ENCODE measurements at regions not wholly inside any gene's neighbourhood (a gene's known extent, or its start where the extent isn't known, plus 50 kb on each side); places are given as distances from the start of the nearest gene placed in this dataset.

DNA sequence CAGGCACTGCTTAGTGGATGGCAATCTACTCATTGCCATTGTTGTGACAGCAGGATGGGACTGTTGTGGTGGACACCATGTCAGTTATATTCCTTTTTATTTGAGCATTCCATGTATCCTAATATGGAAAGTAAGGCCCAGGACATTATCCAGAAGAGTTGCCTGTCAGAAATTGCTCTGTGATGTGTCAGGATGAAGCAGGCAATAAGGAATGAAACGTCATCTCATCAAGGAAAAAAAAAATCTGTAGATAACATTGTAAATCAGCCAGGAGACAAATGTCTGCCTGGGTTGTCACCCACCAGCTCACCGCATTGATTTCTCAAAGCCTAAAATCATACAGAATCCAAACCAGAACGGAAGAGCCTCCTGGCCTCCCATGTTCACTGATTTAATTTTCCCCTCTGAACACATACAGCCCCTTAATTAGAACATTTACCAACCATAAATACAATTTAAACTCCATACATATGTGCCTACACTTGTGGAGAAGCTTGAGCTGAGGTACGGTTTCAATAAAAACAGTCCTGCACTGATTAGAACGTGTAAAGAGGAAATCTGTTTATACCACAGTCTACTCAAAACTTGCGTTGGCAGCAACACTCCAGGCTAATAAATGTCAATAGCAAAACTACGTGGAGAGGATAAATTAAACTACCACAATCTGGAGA lies 73.9 kb downstream of the FOXD1 start:
- peak; percentile 71 for DNase-seq (ENCODE audit: low read depth, low spot score)

DNA sequence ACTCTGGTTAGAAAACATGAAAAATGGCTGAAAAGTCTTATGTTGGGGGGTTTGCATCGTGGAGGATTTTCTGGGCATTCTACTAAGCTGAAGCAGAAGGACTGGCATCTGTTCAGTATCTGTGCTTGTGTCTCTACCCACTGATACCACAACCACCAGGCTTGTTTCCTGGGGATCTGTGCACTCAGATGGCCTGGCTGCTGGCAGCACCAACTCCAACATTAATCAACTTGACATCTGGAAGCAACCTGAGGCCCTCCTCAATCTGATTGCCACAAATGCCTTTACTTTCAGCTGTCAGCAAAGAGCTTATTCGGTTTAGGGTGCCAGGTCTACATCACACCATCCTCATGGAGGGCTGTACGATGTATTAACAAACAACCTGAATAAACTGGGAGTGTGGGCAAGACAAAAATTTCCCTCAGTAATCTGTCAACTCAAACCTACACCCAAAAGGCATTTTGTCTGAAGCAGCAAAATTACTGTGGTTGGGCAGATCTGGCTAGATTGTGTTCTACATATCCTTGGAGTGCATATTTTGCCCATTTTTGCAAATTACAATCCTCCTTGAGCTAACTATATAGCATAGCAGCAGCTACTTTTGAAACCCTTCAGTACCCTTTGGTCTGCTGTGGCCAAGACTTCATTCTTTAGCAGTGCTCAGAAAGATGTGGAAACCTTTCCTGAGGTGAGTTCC lies 74.6 kb downstream of the FOXD1 start:
- DNase-seq (ENCODE audit: low read depth, low spot score) = peak; percentile 66

DNA sequence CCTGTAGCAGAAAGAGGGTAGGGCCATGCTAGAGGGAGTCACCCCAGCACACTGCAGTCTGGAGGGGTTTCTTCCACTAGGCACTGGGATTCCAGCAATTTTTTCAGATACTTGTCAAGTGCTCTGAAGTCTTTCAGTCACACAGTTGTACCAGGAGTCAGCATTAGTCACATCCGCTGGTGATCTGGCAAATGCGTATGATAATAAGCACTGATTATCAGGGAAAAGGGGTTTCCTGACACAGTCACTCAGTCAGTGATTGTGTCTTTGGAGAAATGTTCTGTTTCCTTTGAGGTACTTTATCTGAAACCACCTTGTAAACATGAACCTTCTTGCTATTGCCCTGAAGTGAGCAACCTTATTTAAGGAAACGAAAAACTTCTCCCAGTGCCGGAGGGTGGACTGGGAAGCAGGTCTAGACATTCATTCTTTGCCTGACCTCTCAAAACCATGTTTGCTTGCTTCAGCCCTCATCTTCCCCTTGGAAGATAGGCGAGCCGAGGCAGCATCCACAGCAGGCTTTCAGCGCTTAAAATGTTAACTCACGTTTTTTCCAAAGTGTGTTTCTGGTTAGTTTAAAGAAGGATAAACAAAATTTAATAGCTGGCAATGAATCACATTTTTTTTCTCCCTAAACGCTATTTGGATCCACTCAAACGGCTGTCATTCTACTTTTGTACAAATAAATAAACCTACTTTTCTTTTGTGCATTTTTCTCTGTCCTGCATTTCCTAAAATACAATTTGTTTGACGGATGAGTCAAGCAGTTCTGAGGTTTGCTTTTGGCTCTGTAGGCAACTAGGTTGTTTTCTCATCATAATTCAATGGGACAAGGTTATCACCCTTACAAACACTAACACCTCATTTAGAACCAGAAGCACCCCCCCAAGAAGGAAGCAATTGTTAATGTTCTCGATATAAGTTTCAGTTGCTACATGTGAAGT lies 77.7 kb downstream of the FOXD1 start:
- peak; percentile 86 for DNase-seq (ENCODE audit: low read depth, low spot score)

DNA sequence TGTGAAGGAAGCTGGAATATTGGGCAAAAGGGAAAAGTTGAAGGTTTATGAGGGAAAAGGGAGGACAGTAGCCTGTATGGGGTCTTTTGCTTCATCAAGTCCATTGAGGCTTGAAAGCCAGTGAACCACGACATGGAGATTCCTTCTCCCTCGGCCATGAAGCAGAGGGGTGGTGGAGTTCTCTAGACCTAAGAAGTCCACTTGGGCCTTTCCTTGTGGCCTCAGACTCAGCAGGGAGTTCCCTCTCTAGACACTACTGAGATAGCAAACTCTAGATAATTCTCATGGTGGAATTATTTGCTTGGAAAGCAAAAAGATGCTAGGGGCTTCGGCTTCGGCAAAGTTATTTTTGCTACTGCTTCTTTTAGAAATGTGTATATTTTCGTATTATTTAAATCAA lies 78.5 kb downstream of the FOXD1 start:
- DNase-seq (ENCODE audit: low read depth, low spot score) = no peak

DNA sequence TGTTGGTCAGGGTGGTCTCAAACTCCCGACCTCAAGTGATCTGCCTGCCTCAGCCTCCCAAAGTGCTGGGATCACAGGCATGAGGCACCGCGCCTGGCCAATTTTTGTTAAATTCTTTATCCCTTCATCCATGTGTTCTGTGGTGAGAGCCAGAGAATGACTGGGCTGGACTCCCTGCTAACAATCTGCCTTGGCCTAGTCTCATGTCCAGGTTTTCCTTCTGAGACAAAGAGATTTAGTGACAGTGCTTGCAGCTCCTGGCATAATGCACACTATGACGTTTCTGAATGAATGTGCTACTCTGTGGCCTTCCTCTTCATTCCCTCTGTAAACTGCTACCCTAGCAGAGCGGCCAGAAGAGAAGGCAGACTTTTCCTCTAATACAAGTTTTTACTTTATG lies 79.3 kb downstream of the FOXD1 start:
- peak; percentile 39 for DNase-seq (ENCODE audit: low read depth, low spot score)

DNA sequence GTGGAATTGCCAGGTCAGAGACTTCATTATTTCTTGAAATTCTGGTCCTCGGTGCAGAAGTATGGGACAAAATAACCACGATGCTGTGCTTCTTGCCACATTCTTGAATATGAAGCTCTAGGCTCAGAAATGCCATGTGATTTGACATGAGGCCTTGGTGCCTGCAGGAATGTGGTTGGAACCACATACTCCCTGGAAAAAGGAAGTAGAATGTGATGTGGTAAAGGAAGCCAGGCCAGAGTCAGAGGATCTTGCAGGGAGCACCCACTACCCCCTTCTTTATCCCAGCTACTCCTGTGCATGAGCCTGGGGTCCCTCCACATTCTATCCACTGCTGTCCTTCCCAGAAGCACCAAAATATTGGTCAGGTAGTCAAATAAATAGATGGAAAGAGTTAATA lies 80.9 kb downstream of the FOXD1 start:
- peak; percentile 67 for DNase-seq (ENCODE audit: low read depth, low spot score)

DNA sequence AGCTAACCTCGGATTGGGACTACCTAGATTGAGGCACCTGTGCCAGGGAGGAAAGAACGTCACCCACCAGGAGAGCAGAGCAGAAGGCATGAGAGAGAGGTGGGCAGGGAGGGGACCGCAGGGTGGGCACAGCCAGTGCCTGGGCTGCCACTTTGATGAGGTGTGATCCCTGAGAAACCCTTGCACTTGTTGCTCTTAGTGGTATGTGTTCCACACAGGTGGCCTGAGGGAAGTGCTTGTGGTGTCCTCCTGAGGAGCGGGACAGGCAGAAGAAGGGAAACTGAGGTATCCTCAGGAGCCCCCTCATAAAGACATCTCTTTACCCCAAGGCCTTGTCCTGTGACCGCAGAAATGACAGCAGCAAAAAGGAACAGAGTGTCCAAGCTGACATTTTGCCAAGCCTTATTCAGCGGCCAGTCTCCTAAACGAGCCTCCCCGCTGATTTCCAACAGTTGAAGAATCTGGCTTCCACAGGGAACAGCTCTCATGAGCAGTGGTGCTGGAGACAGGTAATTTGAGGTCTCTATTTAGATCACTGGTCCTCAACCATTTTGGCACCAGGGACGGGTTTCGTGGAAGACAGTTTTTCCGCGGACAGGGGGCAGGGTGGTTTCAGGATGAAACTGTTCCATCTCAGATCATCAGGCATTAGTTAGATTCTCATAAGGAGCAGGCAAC lies 82.4 kb downstream of the FOXD1 start:
- DNase-seq (ENCODE audit: low read depth, low spot score) = no peak

DNA sequence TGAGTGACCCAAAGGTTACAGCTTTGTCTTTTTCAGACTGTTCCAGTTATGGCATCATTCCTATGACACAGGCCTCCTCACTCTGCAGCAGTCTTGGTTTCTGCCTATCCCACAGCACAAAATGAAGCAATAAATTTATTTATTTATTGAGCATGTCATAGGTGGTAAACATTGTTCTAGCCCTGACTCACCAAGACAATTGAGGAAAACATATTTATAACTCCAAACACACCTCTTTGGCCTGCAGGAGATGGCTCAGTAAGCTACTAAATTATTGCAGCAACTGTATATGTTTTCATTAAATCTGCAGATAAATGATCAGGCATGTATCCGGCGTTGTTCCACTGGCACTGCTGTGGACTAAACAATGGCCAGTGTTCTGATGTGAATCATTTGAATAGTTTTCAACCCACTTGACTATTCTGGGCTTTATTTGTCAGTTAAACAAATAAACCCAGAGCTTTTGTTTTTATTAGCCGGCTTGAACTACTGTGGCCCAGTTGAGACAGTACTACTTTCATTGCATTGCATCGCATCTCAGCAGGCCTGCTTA lies 83.2 kb downstream of the FOXD1 start:
- DNase-seq (ENCODE audit: low read depth, low spot score) = peak; percentile 65

DNA sequence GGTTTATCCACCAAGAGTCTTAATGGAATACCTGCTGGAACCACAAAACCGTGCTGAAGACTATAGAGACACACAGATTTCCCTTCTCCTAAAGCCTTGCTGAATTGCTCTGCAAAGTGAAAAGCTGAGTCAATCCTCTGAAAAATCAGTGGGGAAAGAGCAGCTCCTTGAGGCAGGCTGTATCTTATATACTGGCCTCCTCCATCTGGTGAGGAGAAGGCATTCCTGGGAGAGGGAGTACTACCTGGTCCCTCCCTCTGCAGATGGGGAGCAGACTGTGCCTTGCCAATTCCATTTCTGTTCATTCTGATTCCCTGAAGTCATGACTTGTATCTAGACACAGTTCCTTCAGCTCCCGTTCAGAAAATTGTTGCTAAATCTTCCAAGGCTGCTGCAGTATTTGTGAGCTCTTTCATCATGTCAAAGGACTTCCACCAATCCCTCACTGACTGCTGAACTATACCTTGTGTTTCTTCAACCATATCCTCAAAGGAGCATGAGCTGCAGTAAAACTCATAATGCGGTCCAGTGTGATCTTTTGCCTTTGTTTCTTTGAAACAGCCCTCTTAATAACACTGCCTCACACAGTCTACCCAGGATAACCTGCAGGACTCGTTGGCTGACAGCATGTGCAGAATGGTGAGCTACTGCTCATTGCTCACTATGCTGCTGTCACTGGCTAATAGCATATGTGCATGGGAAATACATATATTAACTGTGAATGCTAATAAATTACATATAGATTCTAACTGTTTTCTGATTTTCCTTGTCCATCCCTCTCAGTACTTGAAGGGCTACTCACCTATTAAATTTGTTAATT lies 84.5 kb downstream of the FOXD1 start:
- DNase-seq (ENCODE audit: low read depth, low spot score) = no peak

DNA sequence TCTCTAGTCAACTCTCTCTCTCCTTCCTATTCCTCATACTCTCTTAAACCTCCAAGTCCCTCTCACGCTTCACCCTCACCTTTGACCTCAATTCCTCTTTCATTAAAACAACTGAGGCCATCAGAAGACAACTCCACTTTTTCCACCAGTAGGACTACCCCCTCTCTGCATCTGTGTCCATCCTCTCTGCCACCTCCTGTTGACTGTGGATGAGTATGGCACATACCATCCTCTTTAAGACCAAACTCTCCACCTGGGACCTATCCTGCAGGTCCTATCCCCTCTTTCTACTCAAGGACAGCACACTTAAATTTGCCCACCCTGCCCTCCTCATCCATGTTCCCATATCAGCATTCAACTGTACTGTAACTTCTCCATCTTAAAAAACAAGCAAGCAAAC lies 89.2 kb downstream of the FOXD1 start:
- DNase-seq (ENCODE audit: low read depth, low spot score) = no peak

DNA sequence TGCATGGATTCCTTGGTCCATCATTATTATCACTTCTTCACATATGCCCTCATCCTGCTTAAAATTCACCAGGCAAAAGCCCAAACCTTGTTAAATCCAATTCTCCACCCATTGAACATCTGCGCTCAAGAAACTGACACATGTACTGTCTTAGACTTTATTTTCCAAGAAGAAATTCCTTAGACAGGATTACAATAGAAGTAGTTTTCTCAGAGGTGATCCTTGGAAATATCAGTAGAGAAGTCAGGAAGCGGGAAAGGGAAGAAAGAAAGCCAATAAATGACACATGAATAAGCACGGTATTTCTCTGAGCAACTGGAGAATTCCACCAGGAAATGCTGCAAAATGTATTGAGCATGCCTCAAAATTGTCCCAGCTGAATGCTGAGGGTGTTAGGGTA lies 90.2 kb downstream of the FOXD1 start:
- no peak for DNase-seq (ENCODE audit: low read depth, low spot score)

DNA sequence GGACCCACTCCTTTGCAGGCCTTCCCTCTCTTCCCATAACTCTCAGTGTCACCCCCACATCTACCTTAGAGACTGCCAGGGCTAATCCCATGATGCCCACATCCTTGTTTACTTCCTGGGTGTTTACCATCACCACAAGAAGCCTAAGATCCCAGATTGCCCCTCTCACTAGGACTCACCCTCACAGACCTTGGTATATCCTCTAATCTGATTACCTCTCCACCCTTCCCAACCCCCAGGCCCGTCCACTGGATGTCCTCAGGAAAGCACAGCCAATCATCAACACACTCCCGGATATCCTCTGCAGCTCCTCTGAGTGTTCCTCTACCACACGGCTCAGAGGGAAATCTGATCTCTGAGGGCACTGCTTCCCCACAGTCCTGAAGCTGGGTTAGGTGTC lies 91.0 kb downstream of the FOXD1 start:
- no peak for DNase-seq (ENCODE audit: low read depth, low spot score)

DNA sequence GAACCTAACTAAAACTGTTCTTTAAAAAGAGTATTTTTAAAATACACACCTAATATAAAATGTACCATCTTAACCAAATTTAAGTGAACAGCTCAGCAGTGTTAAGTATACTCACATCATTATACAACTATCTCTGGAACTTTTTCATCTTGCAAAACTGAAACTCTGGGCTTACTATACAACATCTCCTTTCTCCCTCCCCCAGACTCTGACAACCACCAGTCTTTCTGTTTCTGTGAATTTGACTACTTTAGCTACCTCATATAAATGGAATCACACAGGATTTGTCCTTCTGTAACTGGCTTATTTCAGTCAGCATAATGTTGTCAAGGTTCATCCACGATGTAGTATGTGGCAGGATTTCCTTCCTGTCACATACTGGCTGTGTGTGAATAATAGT lies 93.5 kb downstream of the FOXD1 start:
- peak; percentile 13 for DNase-seq (ENCODE audit: low read depth, low spot score)

DNA sequence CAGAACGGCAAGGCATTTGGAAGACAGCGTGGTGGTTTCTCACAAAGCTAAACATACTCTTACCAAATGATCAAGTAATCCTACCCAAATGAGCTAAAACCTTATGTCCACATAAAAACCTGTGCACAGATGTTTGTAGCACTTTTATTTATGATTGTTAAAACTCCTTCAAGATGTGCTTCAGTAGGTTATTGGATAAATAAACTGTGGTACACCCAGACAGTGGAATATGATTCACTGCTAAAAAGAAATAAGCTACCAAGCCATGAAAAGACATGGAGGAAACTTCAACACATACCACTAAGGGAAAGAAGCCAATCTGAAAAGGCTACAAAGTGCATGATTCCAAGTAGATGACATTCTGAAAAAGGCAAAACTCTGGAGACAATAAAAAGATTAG lies 94.2 kb downstream of the FOXD1 start:
- DNase-seq (ENCODE audit: low read depth, low spot score) = no peak

DNA sequence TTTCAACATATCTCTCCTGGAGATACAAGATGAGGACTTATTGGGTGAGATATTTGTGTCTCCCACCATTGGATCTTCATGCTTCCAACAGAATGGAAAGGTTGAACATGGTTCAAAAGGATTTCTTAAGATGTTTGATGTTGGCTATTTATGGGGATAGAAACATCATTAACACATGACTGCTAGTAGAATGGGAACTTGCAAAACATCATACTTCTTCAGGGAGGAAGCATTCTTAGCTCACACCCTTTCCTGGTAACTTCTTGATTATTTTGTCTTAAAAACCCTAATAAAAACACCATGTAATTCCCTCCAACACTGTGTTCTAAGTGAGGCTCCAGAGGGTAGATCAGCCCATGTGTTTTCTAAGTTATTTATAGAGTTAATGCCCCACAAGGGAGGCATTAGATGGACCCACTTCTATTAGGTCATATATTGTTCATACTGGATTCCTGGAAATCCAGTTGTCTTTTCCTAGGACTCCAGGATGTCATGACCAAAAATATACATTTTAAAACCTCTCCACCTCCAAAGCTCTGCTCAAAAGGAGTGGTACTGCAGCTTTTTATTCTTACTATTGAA lies 95.8 kb downstream of the FOXD1 start:
- DNase-seq (ENCODE audit: low read depth, low spot score) = no peak

DNA sequence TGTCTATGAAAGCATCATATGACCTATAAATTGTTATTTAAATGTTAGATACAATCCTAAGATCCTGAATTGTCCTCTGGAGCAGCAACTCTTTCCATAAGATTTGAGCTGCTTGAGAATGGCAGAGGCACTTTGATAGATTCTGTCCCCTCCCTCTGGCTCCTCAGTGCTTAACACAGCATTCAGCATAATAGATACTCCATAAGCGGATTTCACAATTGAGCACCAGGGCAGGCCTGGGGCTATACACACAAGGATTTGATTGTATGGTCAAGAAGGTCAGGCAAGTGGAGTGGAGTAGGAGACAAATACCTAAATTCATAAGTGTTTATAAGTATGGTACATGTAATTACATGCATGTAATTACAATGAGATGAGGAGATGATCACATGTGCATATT lies 96.3 kb downstream of the FOXD1 start:
- no peak for DNase-seq (ENCODE audit: low read depth, low spot score)

DNA sequence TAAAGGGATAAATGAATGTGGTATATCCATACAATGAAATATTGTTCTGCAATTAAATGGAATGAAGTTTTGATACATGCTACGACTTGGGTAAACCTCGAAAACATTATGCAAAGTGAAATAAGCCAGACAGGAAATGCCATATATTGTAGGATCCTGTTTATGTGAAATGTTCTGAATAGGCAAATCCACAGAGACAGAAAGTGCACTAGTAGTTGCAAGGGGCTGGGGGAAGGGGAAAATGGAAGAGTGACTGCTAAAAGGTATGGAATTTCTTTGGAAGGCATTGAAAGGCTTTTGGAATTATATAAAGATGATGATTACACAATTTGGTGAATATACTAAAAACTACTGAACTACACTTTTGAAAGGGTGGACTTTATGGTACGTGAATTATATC lies 97.0 kb downstream of the FOXD1 start:
- DNase-seq (ENCODE audit: low read depth, low spot score) = no peak

DNA sequence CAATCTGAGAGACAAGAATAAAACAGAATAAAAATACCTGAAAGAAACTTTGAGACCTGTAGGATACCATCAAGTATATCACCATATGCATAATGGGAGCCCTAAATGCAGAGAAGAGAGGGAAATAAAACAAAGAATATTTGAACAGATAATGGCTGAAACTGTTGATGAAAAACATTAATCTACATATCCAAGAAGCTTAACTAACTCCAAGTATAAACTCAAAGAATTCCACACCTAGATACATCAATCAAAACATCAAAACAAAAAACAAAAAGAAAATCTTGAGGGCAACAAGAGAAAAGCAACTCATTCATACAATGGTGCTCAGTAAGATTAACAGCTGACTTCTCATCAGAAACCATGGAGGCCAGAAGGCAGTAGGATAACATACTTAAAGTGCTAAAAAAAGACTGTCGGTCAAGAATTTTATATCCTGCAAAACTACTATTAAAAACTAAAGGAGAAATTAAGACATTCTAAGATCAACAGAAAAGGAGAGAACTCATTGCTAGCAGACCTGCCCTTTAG lies 101.6 kb downstream of the FOXD1 start:
- DNase-seq (ENCODE audit: low read depth, low spot score) = no peak

DNA sequence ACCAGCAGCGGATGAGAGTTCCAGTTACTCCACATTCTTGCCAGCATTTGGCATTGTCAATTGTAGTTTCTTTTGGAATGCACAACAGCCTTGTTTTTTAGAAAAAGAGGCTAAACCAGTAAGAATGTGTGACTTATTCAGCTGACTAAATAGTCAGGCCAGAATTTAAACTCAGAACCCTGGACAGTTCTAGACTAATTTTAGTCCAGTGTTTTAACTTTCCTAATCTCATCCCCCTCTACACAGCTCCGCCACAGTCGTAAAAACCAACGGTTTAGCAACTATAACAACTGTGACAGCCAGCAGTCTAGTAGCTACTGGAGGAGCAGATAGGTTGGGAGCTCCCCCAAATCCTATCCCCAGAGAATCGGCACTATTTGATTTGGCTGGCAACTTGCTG lies 103.7 kb downstream of the FOXD1 start:
- no peak for DNase-seq (ENCODE audit: low read depth, low spot score)

DNA sequence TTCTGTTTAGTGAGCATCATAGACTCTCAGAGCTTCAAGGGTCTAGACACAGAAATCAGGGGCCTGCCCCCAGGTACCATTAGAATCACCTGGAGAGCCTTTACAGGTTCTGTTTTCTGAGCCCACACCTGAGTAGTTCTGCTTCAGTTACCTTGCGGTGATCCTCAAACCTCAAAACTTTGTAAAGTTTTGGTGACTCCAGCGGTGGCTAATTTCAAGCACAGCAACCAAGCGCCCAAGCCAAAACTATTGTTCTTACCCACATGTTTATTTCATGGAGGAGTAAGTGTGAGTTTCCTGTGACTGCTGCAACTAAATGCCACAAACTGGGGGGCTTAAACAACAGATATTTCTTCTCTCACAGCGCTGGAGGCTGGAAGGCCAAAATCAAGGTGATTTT lies 108.9 kb downstream of the FOXD1 start:
- no peak for DNase-seq (ENCODE audit: low read depth, low spot score)

Data from astrocyte of the hippocampus (primary cell).